CD4-positive, alpha-beta T cell treated with Interferon alpha-2 for 1 hour (primary cell): ENCODE measurements at regions not wholly inside any gene's neighbourhood (a gene's known extent, or its start where the extent isn't known, plus 50 kb on each side); places are given as distances from the start of the nearest gene placed in this dataset.

ENCODE experiments used
- DNase-seq, 2 donors: peaks; one replicate each; pipeline ENCODE4 v3.0.0-alpha.2; 2020 to 2022

DNA sequence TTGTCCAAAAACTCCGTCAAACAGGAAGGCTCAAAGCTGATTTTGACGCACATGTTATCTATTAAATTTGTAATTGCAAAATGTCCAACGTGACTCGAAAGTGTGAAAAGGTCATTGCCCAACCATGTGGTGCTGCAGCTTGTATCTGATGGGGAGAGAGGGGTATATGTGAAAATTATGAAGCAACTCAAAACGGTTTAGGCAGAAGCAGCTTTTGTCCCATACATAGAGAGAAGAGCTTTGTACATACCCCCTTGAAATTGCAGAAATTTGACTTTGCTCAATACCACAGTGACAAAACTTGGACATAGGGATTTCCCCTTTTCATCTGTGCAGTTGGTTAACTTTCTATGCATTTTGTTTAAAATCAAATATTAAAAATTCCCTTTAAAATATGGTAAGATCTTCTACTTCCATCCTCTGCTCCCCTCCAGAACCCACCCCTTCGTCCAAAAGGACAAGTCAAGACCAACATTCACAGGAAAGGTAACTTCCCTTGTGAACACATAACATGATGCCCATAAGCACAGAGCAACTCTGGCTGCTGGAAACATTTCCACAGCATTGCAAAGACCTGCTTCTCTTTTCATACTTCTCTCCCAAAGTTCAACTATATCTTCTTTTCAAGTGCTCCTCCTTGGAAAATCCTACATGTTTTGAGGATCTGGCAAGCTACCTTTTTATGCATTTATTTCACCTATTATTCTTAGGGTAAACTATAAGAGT is 253.7 kb upstream of the THBS1 start:
- peak; percentile 8 to 58 for DNase-seq

DNA sequence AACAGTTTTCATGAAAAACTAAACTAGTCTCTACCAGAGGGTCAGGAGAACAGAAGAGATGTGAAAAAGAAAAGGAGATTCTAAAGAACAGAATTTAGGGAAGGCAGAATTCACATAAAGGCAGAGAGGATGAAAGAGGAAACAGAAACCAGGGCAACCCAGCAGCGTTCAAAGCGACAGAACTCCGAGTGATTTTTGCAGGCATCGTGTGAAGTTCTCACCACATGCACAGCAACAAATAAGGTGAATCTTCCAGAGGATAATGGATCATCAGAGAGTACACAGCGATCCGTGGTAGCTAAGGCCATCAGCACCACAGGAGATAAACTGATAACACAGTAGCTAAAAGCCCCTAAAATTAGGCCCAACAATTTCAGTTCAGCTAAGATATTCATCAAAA is 250.8 kb upstream of the THBS1 start:
- DNase-seq = no peak

DNA sequence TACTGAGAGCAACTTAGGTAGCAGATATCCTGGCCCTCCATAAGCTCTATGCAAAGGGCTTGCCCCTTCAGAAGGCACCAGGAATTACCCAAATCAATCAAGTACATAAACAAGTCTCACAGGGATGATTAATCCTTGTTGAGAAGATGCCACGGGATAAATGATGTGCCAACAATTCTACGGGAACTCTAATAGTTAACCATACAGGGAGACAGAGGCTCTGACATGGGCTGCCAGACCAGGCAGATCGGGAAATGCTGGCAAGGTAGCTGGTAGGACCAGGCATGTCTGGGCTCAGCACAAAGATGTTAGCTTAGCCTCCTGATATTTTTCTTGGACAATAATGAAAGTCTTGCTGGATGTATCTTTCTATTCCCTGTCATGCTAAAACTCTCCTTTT is 249.3 kb upstream of the THBS1 start:
- no peak for DNase-seq

DNA sequence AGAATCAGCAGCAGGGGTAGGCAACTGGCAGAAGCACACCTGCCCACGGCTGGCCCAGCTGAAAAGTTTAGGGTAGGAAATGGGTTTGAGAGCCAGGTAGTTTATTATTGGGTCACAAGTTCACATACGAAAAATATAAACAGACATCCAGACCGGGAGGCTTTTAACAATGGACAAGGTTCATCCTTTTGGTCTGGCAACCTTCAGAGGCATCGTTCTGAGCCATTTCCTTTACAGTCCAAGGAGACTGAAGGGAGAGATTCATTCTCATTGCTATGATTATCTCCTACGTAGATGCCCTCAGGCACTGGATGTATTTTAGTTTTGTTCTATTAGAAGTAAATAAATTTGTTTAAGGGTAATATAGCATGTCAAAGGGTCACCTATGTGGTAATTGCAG is 248.0 kb upstream of the THBS1 start:
- DNase-seq = no peak

DNA sequence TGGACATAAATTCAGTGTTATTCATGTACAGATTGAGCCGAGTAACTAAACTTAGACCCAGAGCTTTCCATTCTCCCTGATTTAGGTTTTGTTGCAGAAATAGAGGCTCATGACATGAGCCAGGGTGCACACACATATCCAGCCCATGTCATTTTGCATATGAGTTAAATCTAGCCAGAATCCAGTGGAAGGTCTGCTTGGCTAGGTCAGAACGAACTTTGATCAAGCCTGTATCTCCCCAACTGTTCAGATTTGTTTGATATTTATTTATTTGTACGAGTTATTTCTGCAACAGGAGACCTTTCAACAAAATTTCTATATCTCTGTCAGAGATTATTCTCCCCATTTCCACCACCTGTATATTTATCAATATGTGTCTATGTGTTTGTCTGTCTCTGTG is 247.5 kb upstream of the THBS1 start:
- no peak for DNase-seq

DNA sequence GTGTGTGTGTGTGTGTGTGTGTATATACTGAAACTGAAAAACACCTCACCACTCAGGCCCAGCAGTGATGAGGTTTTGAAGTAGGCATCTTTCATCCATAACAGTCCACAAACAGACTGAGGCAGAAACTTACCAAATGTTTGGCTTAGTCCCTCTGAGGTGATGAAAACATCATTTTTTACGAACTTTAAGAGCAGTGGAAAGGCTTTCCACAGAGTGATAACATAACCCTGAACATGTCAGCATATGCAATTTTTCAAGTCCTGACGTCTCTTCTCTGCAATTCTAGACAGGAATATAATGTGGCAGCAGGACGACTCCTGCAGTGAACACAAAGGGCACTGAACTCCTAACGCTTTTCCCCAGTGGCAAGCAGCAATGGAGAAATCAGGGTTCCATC is 247.0 kb upstream of the THBS1 start:
- no peak for DNase-seq

DNA sequence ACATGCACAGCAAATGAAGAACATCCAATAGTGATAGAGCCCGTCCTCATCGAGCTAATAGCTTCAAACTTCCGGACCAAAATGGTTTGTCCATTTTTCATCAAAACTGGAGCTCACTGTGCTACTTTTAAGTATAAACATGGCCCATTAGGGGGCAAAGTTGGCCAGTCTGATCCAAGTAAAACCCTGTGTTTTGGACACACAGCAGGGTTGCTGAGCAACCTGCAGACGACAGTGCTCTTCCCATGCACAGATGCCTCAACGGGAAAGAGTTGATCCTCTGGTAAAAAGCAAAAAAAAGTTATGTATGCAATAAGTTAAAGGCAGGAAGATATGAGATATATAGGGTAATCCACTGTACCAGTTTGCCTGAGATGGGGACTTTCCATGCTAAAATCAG is 244.0 kb upstream of the THBS1 start:
- DNase-seq = no peak

DNA sequence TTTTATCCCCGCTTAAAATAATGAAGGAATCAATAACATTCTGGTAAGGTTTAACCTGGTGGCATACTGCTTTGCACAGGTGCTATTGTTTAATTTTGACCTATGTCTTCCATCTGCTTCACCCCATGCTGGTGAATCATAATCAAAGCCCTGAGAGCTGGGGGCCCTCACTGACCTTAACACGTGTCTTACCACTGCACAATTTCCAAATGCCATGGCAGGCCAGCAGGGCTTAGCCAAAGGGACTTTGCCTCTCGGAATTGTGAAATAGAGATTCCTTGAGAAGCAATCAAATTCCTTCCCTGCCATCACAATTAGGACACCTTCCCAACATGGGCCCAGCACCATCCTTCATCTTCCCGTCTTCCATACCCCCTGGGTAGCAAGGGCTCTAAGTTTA is 242.6 kb upstream of the THBS1 start:
- no peak for DNase-seq

DNA sequence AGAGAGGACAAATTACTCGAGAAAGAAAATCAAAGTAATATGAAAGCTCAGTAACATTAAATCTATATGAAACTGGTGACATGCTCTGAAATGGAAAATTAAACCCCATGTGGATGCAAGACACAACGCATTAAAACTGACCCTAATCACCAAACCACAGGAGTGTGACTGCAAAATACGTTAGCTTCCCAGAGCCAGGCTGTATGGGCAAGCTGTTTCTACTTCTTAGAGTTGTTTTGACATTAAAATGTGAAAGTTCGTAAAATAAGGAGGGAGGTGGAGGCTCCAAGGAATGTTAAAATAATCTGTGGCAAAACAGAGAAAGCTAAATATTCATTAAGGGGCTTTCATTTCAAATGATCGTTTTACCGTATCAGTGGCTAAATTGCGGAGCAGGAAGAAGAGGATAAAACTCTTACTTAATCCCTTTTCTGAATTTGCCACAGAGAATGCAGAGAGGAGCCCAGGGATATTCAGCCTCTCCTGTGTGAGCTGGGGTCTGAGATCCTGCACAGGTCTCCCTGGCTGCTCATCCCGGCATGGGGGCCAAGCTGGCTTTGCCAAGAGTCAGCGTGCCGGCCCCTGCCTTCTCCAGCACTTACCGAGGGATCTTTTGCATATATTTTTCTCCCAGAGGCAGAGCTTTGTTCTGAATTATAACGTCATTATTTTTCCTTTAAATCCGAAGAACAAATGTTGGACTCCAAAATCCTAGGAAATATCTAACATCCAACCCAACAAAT is 239.8 kb upstream of the THBS1 start:
- no peak for DNase-seq

DNA sequence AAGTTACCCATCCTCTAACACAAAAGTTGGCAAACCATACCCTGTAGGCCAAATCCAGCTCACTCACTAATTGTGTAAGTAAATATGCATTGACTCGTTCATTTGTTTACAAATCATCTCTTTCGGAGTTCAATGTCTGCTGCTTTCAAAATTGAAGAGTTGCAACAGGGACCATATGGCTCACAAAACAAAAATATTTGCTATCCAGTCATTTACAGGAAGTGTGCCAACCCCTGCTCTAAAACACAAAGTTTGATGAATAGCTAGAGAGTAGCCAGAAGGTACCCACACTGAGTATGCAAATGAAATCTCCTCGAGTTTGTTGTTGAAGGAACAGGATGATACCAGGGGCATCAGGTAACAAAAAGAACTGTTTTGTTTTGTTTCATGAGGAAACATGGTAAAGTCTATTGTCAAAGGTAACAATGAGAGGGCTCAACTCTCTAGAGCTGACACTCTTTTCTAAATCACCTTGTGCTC is 236.2 kb upstream of the THBS1 start:
- no peak for DNase-seq

DNA sequence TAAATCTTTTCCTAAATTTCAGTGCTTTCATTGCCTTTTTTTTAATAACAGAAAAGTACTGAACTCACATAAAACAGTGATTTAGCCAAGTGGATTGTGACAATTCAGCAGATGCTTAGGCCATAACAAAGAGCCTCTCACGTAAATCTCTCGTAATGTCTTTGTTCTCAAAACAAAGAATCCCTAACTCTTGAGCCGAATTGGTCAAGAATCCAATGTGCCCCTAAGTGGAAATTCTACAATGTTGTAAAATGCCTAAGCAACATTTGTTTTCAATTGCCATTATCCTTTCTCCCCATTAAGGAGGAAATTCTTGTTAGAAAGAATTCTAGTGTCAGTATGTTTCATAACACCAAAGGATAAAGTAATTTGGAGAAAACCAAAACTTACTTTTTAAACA is 235.7 kb upstream of the THBS1 start:
- DNase-seq = no peak

DNA sequence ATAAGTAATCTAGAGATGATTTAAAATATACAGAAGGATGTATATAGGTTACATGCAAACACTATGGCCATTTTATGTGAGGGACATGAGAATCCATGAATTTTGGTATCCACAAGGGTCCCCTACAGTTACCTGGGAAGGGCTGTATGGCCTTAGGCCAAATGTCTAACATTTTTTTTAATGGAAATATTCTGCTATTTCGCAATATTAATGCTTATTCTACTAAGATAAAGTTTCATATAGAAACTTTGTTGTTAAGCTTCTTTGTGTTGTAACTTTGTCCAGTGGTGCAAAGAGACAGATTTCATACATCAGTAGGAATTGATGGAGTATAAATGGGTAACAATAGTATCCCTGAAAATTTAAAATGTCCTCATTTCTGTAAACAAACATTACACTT is 233.4 kb upstream of the THBS1 start:
- no peak for DNase-seq

DNA sequence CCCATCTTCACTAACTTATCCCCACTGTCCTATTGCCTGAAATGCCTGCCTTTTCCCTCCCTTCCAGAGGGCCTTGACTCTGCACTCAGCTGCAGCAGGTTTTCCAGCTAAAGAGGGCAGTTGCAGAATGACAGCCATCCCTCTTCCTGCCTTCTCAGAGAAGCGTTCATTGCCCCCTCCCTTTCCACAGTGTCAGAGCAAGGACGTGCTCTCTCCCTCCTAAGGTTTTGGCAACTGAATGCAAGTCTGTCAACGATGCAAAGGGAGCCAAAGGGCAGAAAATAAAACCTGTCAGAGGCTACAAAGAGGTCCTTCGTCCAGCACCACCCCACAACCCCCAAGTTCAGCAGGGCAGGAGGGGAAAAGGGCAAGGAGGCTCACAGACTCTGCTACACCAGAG is 230.1 kb upstream of the THBS1 start:
- DNase-seq = no peak

DNA sequence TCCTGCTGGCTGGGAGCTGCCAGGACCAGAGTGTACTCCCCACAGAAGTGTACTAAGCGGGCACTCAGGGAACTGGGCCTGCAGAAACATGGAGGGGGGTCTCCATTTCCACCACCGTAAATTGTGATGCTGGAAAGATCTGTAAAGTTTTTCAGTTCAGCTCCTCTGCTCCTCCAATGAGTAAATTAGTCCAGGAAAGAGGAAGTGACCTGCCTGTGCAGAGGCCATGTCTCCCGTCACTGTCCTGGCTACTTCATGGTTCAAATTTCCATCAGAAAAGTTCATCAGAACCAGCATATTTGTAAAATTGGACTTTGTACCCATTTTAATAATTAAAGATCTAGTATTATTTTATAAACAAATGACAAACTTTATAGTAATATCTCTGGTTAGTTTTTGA is 226.7 kb upstream of the THBS1 start:
- DNase-seq = no peak

DNA sequence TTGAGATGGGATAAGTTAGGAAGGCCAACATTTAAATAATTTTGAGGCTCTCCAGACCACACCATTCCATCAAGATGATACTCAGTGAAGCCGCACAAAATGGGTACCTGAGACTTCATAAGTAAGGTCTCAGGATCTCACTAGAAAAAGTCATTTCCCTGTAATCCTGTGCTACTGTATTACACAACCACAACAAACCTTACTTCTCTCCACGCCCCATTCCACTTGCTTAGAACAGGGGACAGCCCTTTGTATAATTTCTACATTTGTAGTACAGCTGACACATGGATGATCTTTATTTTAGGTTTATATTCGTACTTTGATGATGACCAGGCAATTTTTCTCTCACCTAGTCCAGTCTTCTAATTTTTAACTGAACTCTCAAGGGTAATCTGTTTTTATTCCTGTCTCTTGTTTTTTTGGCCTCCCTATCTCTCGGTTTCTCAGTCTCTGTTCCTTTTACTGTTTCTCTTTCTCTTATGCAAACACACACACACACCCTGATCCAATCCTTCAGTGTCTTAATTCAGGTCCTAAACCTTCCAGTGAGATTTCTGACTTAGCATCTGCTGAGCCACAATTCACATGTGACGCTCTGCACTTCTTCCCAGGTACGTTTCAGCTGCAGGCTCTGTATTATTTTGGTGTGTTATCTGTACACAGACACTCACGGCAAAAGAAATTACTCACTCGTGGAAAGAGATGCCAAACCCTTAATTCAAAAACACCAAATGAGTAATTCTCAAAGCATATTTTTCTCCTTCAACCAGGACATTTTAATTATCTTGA is 223.2 kb upstream of the THBS1 start:
- no peak for DNase-seq

DNA sequence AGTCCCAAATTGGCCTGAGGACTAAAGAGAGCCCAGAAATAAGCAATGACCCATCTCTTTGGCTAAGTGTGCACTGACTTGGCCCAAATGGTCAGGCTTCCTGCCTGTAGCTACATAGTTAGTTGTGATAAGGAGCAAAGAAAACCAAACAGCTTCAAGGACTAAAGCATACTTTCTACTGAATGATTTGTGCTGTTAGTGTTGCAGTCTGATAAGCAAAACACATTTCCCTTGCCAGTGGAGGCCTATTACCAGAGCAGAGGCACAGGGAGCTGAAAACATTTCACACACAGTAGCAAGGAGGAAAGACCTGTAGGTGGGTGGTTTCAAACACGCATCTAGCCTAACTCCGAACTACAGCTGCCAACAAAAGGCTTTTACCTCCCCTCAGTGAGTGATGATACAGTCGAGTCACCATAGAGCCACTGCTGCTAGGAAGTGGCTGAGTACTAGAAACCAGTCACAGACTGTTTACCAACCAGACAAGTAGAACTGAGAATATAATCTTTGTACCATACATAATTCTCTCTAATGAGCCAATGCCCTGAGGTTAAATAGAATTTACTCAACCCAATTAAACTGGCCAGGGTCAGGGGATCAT is 222.3 kb upstream of the THBS1 start:
- no peak for DNase-seq

DNA sequence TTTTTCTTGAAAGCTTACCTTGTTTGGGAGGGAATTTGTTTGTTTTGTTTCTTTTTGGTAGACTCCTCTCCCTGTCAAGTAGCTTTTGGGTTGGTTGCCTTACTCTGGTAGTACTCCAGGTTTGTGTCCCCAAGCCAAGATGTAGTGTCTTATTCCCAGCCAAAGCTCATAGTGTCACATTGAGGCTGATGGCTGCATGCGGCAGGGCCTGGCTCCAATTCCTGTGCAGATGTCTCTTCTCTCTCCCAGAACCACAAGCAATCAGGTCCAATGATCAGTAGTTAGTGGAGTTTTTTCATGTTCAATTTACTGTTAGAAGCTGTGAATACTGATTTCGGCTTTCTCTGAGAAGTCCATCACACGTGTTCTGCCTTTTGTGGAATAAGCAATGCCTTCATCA is 221.1 kb upstream of the THBS1 start:
- no peak for DNase-seq

DNA sequence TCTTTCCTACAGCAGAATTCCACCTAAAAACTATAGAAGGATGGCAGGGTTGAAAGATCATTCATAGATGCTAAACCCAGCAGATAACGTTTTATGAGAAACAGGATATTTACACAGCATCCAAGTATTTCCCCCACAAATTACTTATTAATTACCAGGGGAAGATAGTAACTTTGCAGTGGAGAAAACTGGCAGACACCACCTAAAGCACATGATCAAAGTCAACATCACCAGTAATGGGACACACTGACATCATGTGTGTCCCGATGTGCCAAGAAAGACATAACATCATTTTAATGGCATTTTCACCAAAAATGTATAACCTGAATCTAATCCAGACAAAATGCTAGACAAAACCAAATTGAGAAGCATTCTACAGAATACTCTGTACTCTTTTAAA is 220.4 kb upstream of the THBS1 start:
- DNase-seq = no peak

DNA sequence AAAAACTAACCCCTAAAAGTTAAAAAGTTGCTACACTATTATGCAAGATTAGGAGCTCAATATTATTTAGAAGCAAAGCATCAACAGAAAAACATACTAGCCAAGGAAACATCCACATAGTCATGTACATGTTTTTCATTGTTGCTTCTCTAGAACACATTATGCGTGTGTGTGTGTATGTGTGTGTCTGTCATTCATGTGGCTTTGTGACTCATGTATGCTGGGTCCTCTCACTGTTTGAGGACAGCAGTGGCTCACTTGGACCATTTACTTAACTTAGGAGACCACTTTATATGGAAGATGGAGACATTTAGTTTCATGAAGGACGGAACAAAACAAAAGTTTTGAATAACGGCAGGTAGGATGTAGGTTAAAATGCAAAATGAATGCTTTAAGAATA is 219.4 kb upstream of the THBS1 start:
- DNase-seq = no peak

DNA sequence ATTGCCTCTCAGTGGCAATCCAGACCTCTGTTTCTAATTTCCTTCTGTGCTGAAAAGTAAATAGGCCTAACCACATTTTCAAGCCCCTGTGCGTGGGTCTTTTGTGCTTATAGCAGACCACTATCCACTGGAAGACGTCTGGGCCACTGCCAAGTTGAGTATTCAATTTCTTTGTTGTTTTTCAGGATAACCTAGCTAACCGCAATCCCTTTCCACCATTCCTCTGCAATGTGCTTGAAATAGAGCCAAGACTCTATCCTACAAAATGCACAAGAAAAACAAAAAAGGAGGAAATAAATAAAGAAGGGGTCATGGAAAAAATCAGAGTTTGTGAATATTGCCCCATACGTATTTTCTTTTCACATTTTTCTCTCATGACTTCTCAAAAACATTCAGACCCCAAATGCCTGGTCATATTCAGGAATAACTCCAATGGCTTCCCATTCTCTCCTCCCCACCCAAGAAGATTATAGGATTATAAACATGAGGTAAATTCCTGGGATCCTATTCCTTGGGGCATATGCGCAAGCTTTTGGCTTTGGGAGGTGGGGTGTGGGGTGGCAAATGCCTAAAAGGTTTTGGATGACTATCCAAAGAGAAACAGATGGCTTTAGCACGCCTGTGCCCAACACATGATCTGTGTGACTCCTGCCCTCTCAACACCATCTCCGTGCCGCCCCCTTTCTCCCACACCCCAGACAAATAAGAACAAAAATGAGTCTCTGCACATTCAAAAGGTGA is 217.9 kb upstream of the THBS1 start:
- DNase-seq = no peak

DNA sequence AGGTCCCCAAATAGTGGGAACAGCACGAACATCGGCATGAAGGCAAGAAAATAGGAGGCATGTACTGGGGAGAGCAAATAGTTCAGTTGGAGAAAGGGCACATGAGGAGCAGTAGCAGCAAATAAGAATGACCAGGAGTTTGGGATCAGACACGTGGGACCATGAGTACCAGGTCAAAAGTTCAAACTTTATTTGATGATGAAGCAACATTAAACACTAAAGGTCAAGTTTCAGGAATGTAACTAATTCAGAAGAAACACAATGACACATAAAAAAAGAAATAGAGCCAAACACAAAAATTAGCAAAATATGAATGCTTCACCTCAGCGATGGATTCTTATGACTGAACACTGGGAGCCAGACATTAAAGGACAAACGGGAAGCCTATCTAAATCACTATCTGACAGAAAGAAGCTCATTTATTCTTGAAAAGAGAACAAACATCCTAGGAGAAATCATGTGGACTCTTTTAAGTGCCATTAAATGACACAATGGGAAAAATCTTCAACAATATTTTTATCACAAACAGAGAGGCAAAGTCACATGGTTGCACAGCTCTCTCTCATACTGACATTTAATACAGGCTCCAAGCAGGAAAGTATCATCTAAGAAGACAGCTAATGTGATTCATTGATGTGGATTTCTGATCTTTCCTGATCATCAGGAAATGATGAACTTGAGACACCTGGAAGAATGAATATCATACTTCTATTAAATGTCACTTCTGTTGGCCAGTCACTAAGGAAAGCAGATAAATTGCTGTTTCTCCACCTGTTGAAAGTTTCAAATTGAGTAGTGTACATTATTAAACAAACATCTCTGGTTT is 216.9 kb upstream of the THBS1 start:
- DNase-seq = no peak

DNA sequence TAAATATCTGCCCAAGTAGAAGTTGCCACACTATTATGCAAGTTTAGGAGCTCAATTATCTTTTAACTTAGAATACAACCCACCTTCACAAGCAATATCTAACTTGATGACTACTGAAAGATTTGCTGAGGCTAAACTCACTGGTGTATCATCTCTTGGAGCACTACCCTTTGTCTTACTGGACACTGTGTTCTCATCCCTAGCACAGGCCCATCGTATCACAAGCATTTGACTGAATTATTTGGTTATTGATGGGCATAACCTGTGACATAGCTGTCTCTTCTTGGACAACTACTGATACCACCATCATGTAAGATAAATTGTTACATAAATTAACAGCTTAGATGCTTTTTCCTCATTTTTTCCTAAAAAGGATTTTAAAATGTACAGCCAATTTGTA is 216.2 kb upstream of the THBS1 start:
- no peak for DNase-seq
